Ovary (tissue), 3 donors: ENCODE measurements at regions not wholly inside any gene's neighbourhood (a gene's known extent, or its start where the extent isn't known, plus 50 kb on each side); places are given as distances from the start of the nearest gene placed in this dataset.

Experiments
- CTCF ChIP-seq, 3 donors: fragments of 450-650 bp in 2 of 3; fragments of 200-600 bp in 1 of 3; IDR thresholded peaks; one replicate each; pipeline versions ENCODE4 v1.5.1 to v1.8.0; 2016 to 2022; ENCODE audit warnings: antibody characterized with exemption in 3 of 3, mild to moderate bottlenecking in 1 of 3
- EP300 ChIP-seq: sonication (generic); formaldehyde crosslinking; IDR thresholded peaks from one replicate; pipeline ENCODE4 v1.6.1; 2017; ENCODE audit warnings: antibody characterized with exemption
- POLR2A ChIP-seq: fragments of 450-650 bp; IDR thresholded peaks from one replicate; pipeline ENCODE4 v1.6.1; 2017; ENCODE audit warnings: antibody characterized with exemption, mild to moderate bottlenecking, moderate library complexity
- donor health status: DM: no; HTN: no; CAD: no.

- TF ChIP-seq POLR2A (no peak), CTCF (IDR thresholded peaks at IDR 0.05) (no peak), EP300 (no peak)
Measured at GRCh38 chr4:178963446-178964045, 1521.3 kb upstream of the AGA start.
